MM.1S (cell line): ENCODE measurements at regions not wholly inside any gene's neighbourhood (a gene's known extent, or its start where the extent isn't known, plus 50 kb on each side); places are given as distances from the start of the nearest gene placed in this dataset.

Experiments
- EZH2 ChIP-seq: fragments of 300-600 bp; sonication (generic); optimal IDR thresholded peaks from 2 replicates; pipeline ENCODE3; 2017; ENCODE audit warnings: low read depth, mild to moderate bottlenecking, antibody characterized with exemption, low read length, mixed read lengths
- EZH2phosphoT487 ChIP-seq: fragments of 300-600 bp; sonication (generic); IDR thresholded peaks from 2 replicates; pipeline ENCODE4 v1.6.1; 2018; ENCODE audit warnings: antibody characterized with exemption, low read length
- TF ChIP-seq, protein P1 (sequence below): fragments of 300-600 bp; sonication (generic); IDR thresholded peaks from 2 replicates; pipeline ENCODE4 v1.5.1; 2016; ENCODE audit warnings: antibody characterized with exemption, low read length, mixed read lengths

DNA sequence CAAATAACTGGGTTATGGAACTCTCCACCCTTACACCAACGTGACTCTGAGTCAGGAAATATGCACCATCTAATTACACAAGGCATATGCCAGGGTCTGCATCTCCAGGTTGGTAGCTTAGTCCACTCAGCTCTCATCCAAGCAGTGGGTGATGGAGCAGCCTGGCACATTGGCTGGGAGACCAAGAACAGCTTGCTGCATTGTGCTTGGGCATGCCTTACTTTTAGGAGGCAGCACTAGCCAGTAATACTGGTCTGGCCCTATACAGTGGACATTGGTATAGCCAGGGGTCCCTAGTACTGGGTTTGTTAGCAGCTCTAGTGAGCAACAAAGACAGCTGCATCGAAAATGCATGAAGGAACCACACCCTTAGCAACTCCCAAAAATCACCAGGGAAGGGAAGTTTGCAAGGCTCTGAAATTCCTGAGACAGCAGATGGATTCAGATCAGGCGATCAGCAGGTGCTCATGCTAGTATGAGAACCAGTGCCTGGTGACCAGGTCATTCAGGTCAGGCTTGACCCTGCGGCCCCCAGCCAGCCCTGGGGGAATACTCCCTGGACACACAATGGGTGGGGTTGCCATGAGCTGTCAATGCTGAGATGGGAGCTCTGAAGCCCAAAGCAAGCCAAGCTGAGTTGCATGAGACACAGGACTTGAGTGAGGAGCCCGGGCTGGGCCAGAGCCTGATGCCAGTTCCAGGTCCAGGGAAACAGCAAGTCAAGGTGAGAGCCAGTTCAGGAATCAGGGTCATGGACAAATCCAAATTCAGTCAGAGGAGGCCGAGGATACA is 217.9 kb upstream of the ZMIZ1 start:
- TF ChIP-seq EZH2phosphoT487 (no peak), EZH2 (no peak)
- TF ChIP-seq, protein P1, sequence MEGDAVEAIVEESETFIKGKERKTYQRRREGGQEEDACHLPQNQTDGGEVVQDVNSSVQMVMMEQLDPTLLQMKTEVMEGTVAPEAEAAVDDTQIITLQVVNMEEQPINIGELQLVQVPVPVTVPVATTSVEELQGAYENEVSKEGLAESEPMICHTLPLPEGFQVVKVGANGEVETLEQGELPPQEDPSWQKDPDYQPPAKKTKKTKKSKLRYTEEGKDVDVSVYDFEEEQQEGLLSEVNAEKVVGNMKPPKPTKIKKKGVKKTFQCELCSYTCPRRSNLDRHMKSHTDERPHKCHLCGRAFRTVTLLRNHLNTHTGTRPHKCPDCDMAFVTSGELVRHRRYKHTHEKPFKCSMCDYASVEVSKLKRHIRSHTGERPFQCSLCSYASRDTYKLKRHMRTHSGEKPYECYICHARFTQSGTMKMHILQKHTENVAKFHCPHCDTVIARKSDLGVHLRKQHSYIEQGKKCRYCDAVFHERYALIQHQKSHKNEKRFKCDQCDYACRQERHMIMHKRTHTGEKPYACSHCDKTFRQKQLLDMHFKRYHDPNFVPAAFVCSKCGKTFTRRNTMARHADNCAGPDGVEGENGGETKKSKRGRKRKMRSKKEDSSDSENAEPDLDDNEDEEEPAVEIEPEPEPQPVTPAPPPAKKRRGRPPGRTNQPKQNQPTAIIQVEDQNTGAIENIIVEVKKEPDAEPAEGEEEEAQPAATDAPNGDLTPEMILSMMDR: no peak
